Testis (tissue), 2 donors: ENCODE measurements at regions not wholly inside any gene's neighbourhood (a gene's known extent, or its start where the extent isn't known, plus 50 kb on each side); places are given as distances from the start of the nearest gene placed in this dataset.

Experiments
- CTCF ChIP-seq, 3 experiments: fragments of 450-650 bp in 2 of 3; fragments of 200-600 bp in 1 of 3; sonication (generic) in 1 of 3; IDR thresholded peaks; one replicate each; pipeline ENCODE4 v1.5.1; 2016 to 2019; ENCODE audit warnings: antibody characterized with exemption in 3 of 3, mild to moderate bottlenecking in 2 of 3, moderate library complexity in 1 of 3
- POLR2A ChIP-seq: fragments of 450-650 bp; IDR thresholded peaks from one replicate; pipeline ENCODE4 v1.6.1; 2017; ENCODE audit warnings: antibody characterized with exemption, mild to moderate bottlenecking, moderate library complexity

DNA sequence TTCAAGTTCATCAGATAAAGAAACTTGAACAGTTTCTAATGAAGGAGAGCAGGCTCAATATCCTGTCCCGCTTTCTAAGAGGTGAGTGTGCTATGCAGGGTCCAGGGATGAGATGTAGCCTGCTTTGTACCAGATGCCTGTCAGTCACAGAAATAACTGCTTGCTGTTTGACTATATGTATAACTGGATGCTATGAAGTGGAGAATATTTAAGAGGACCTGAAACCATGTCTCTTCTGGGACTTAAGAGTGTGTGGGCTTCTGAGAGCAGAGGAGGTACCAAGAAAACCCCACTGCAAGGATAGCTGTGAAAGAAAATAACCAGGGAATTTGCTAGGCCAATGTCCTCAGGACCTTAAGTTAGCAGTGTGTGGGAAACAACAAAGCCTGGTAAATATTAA lies 246.3 kb upstream of the RFC3 start:
- TF ChIP-seq CTCF (IDR thresholded peaks at IDR 0.05), result no peak
- no peak for TF ChIP-seq POLR2A
